A549 (cell line): ENCODE measurements at regions not wholly inside any gene's neighbourhood (a gene's known extent, or its start where the extent isn't known, plus 50 kb on each side); places are given as distances from the start of the nearest gene placed in this dataset.

Experiments used
- CHD2 ChIP-seq: fragments of 150-350 bp; IDR thresholded peaks from 2 replicates; pipeline ENCODE4 v1.6.1; 2014; ENCODE audit warnings: low read length; ENCODE audit not compliant: partially characterized antibody
- CTCF ChIP-seq: fragments of >200 bp; sonication (Bioruptor Twin); formaldehyde crosslinking; IDR thresholded peaks from 3 replicates; pipeline ENCODE4 v1.5.1; 2016
- EP300 ChIP-seq, 2 experiments: fragments of >200 bp; sonication (Bioruptor Twin); formaldehyde crosslinking; IDR thresholded peaks; 2 replicates in 1 of 2; 3 replicates in 1 of 2; pipeline ENCODE4 v1.6.1; 2016 to 2017
- GATA3 ChIP-seq: IDR thresholded peaks from 2 replicates; pipeline ENCODE4 v1.6.1; 2012; ENCODE audit warnings: borderline replicate concordance
- JUNB ChIP-seq: fragments of >200 bp; sonication (Bioruptor Twin); formaldehyde crosslinking; IDR thresholded peaks from 2 replicates; pipeline ENCODE4 v1.6.1; 2016
- MAFK ChIP-seq: fragments of 450-650 bp; IDR thresholded peaks from 2 replicates; pipeline ENCODE4 v1.6.1; 2014; ENCODE audit not compliant: partially characterized antibody
- MYC ChIP-seq: IDR thresholded peaks from 2 replicates; pipeline ENCODE4 v1.6.1; 2012; ENCODE audit warnings: mild to moderate bottlenecking, inconsistent platforms, low read length, improper control_type of control experiment, borderline replicate concordance
- POLR2A ChIP-seq: IDR thresholded peaks from 2 replicates; pipeline ENCODE4 v1.6.1; 2012; ENCODE audit warnings: mild to moderate bottlenecking, low read length
- RAD21 ChIP-seq, 2 experiments: fragments of >200 bp in 1 of 2; sonication (Bioruptor Twin) in 1 of 2; formaldehyde crosslinking in 1 of 2; IDR thresholded peaks in 1 of 2; conservative IDR thresholded peaks in 1 of 2; 2 replicates in 1 of 2; 3 replicates in 1 of 2; pipeline ENCODE4 v1.6.1; 2012 to 2018; ENCODE audit warnings: inconsistent platforms in 1 of 2
- RARB ChIP-seq: fragments of 250-450 bp; sonication (Bioruptor Pico); IDR thresholded peaks from 2 replicates; pipeline ENCODE4 v1.8.0; 2021; ENCODE audit warnings: mild to moderate bottlenecking, moderate library complexity
- REST ChIP-seq: fragments of 200-600 bp; sonication (generic); IDR thresholded peaks from 2 replicates; pipeline ENCODE4 v1.6.1; 2016; ENCODE audit warnings: antibody characterized with exemption, mild to moderate bottlenecking, moderate library complexity

- TF ChIP-seq CHD2, result no peak
- TF ChIP-seq RAD21 (conservative IDR thresholded peaks at IDR 0.05 in 1 of 2, IDR thresholded peaks at IDR 0.05 in 1 of 2), result no peak
- TF ChIP-seq GATA3, result no peak
- TF ChIP-seq CTCF, result no peak
- no peak for TF ChIP-seq POLR2A
- no peak for TF ChIP-seq MYC
- TF ChIP-seq EP300 (IDR thresholded peaks at IDR 0.05), result no peak
- TF ChIP-seq RARB (CRISPR knock-in tag), result no peak
- TF ChIP-seq JUNB, result no peak
- no peak for TF ChIP-seq MAFK
- TF ChIP-seq REST, result no peak
Measured at GRCh38 chr5:167112556-167112955, 1178.9 kb upstream of the WWC1 start.
